H9 (cell line): ENCODE measurements at regions not wholly inside any gene's neighbourhood (a gene's known extent, or its start where the extent isn't known, plus 50 kb on each side); places are given as distances from the start of the nearest gene placed in this dataset.

Source experiments
- DNase-seq: peaks from one replicate; pipeline ENCODE4 v3.0.0-alpha.2; 2017
- H2AFZ ChIP-seq: one replicate; pipeline ENCODE4 v1.6.1; 2013; ENCODE audit warnings: mild to moderate bottlenecking, low read length, control low read depth, moderate library complexity
- H2AK5ac ChIP-seq: 2 replicates; pipeline ENCODE4 v1.6.1; 2013; ENCODE audit warnings: low read length, control low read depth, mixed read lengths; ENCODE audit not compliant: insufficient read length
- H2BK120ac ChIP-seq: one replicate; pipeline ENCODE4 v1.6.1; 2013; ENCODE audit warnings: low read depth, mild to moderate bottlenecking, low read length, control low read depth, inconsistent platforms; ENCODE audit not compliant: poor library complexity, severe bottlenecking
- H2BK12ac ChIP-seq: 2 replicates; pipeline ENCODE4 v1.6.1; 2013; ENCODE audit warnings: low read length, control low read depth, mixed read lengths, low read depth; ENCODE audit not compliant: insufficient read length
- H2BK15ac ChIP-seq: 2 replicates; pipeline ENCODE4 v1.6.1; 2013; ENCODE audit warnings: low read depth, low read length, control low read depth
- H2BK20ac ChIP-seq: one replicate; pipeline ENCODE4 v1.6.1; 2013; ENCODE audit warnings: low read depth, mild to moderate bottlenecking, low read length, control low read depth, inconsistent platforms; ENCODE audit not compliant: poor library complexity, severe bottlenecking
- H2BK5ac ChIP-seq: 2 replicates; pipeline ENCODE4 v1.6.1; 2013; ENCODE audit warnings: low read length, control low read depth, mixed read lengths; ENCODE audit not compliant: insufficient read length
- H3K14ac ChIP-seq: 2 replicates; pipeline ENCODE4 v1.6.1; 2013; ENCODE audit warnings: low read length, control low read depth; ENCODE audit not compliant: insufficient read depth
- H3K18ac ChIP-seq: 2 replicates; pipeline ENCODE4 v1.6.1; 2013; ENCODE audit warnings: low read depth, mild to moderate bottlenecking, mixed read lengths, low read length, control low read depth; ENCODE audit not compliant: insufficient read length
- H3K23ac ChIP-seq: 2 replicates; pipeline ENCODE4 v1.6.1; 2013; ENCODE audit warnings: low read length, control low read depth, mixed read lengths, low read depth; ENCODE audit not compliant: insufficient read length
- H3K23me2 ChIP-seq: 2 replicates; pipeline ENCODE4 v1.6.1; 2013; ENCODE audit warnings: low read depth, mild to moderate bottlenecking, mixed read lengths, low read length, control low read depth; ENCODE audit not compliant: insufficient read length, poor library complexity, severe bottlenecking
- H3K27ac ChIP-seq: 2 replicates; pipeline ENCODE4 v1.5.1; 2013; ENCODE audit warnings: low read length, control low read depth, mixed read lengths, low read depth; ENCODE audit not compliant: insufficient read length
- H3K27me3 ChIP-seq: 2 replicates; pipeline ENCODE4 v1.6.1; 2013; ENCODE audit warnings: low read length, control low read depth, inconsistent platforms; ENCODE audit not compliant: insufficient read depth
- H3K4ac ChIP-seq: 2 replicates; pipeline ENCODE4 v1.6.1; 2013; ENCODE audit warnings: low read depth, mild to moderate bottlenecking, control low read depth, inconsistent platforms, low read length, moderate library complexity
- H3K4me1 ChIP-seq: 2 replicates; pipeline ENCODE4 v1.6.1; 2013; ENCODE audit warnings: low read length, control low read depth, inconsistent platforms; ENCODE audit not compliant: insufficient read depth
- H3K4me2 ChIP-seq: 2 replicates; pipeline ENCODE4 v1.6.1; 2013; ENCODE audit warnings: low read length, control low read depth, mixed read lengths; ENCODE audit not compliant: insufficient read length, insufficient read depth
- H3K56ac ChIP-seq: 2 replicates; pipeline ENCODE4 v1.6.1; 2013; ENCODE audit warnings: low read depth, mild to moderate bottlenecking, mixed read lengths, low read length, control low read depth; ENCODE audit not compliant: insufficient read length
- H3K79me1 ChIP-seq: 2 replicates; pipeline ENCODE4 v1.6.1; 2013; ENCODE audit warnings: low read depth, mild to moderate bottlenecking, moderate library complexity, low read length, control low read depth, inconsistent platforms; ENCODE audit not compliant: insufficient read depth, poor library complexity, severe bottlenecking
- H3K79me2 ChIP-seq: 2 replicates; pipeline ENCODE4 v1.6.1; 2013; ENCODE audit warnings: low read length, control low read depth, inconsistent platforms; ENCODE audit not compliant: insufficient read depth
- H3K9ac ChIP-seq: 2 replicates; pipeline ENCODE4 v1.6.1; 2013; ENCODE audit warnings: low read length, control low read depth, mixed read lengths; ENCODE audit not compliant: insufficient read length; ENCODE audit errors: extremely low read depth
- H3K9me3 ChIP-seq: one replicate; pipeline ENCODE4 v1.6.1; 2013; ENCODE audit warnings: low read depth, low read length, inconsistent platforms; ENCODE audit not compliant: control insufficient read depth
- H3T11ph ChIP-seq: one replicate; pipeline ENCODE4 v1.6.1; 2013; ENCODE audit warnings: mild to moderate bottlenecking, low read length, control low read depth, inconsistent platforms
- H4K20me1 ChIP-seq: one replicate; pipeline ENCODE4 v1.6.1; 2013; ENCODE audit not compliant: control insufficient read depth, insufficient read length, insufficient read depth
- H4K5ac ChIP-seq: 2 replicates; pipeline ENCODE4 v1.6.1; 2013; ENCODE audit warnings: low read depth, mild to moderate bottlenecking, mixed read lengths, low read length, control low read depth; ENCODE audit not compliant: insufficient read length
- H4K8ac ChIP-seq: replicated peaks from 2 replicates; pipeline ENCODE4 v1.6.1; 2013; ENCODE audit warnings: low read length, control low read depth, mixed read lengths, low read depth; ENCODE audit not compliant: insufficient read length
- H4K91ac ChIP-seq: 2 replicates; pipeline ENCODE4 v1.6.1; 2013; ENCODE audit warnings: low read depth, mild to moderate bottlenecking, moderate library complexity, mixed read lengths, low read length, control low read depth; ENCODE audit not compliant: insufficient read length
- H3K27ac Mint-ChIP-seq, 3 experiments: 2 replicates in 2 of 3; 3 replicates in 1 of 3; pipeline ENCODE4 v1.8.0; 2020 to 2021; ENCODE audit warnings: mixed read lengths in 3 of 3, mild to moderate bottlenecking in 1 of 3, moderate library complexity in 1 of 3
- H3K27me3 Mint-ChIP-seq: 2 replicates; pipeline ENCODE4 v1.8.0; 2021; ENCODE audit warnings: low read depth, mild to moderate bottlenecking, moderate library complexity, mixed read lengths
- H3K36me3 Mint-ChIP-seq, 3 experiments: 2 replicates in 2 of 3; 3 replicates in 1 of 3; pipeline ENCODE4 v1.8.0; 2020 to 2021; ENCODE audit warnings: low read depth in 3 of 3, mixed read lengths in 3 of 3; ENCODE audit not compliant: insufficient read depth in 1 of 3
- H3K4me1 Mint-ChIP-seq, 2 experiments: 2 replicates each; pipeline ENCODE4 v1.8.0; 2020; ENCODE audit warnings: mixed read lengths in 2 of 2
- H3K4me3 Mint-ChIP-seq, 2 experiments: 2 replicates in 1 of 2; 3 replicates in 1 of 2; pipeline ENCODE4 v1.8.0; 2020 to 2021; ENCODE audit warnings: mild to moderate bottlenecking in 2 of 2, mixed read lengths in 2 of 2, moderate library complexity in 1 of 2
- H3K9me3 Mint-ChIP-seq, 2 experiments: 2 replicates in 1 of 2; 3 replicates in 1 of 2; pipeline ENCODE4 v1.8.0; 2020; ENCODE audit warnings: mild to moderate bottlenecking in 2 of 2, mixed read lengths in 2 of 2, moderate library complexity in 1 of 2
- WGBS: extraction: QIAGEN DNeasy Blood & Tissue Kit; methylation state at CpG from one replicate; pipeline ENCODE4 v1.1.7; 2013; ENCODE audit warnings: missing lambda C conversion rate, low lambda C conversion rate, mixed read lengths; ENCODE audit not compliant: insufficient read length; ENCODE audit errors: extremely low coverage; 5-methylcytosine and 5-hydroxymethylcytosine counted together
- TF ChIP-seq, protein P1 (sequence below): fragments of 200-600 bp; sonication (generic); conservative IDR thresholded peaks from 3 replicates; pipeline ENCODE4 v1.8.0; 2021; ENCODE audit warnings: antibody characterized with exemption, mild to moderate bottlenecking

- Histone ChIP-seq H3K27ac (no peak overlapping the region), H4K20me1 (no peaks in the 10 kb centered on the region), H4K91ac (no peak overlapping the region), H3K4me2 (no peak overlapping the region), H3K9me3 (no peaks in the 10 kb centered on the region), H2BK15ac (no peak overlapping the region), H3K56ac (no peak overlapping the region), H2BK20ac (no peak overlapping the region), H2AFZ (no peak overlapping the region), H3T11ph (no peak overlapping the region), H3K79me2 (no peaks in the 10 kb centered on the region), H2BK12ac (no peak overlapping the region), H4K8ac (no peak overlapping the region), H3K79me1 (no peaks in the 10 kb centered on the region), H2BK5ac (no peak overlapping the region), H3K14ac (no peak overlapping the region), H4K5ac (no peak overlapping the region), H3K4me1 (peaks cover 4% of the 10 kb centered on the region; the same call in 1 of the 2 replicates), H3K4ac (no peak overlapping the region), H2AK5ac (no peak overlapping the region), H3K18ac (no peak overlapping the region), H3K23ac (no peak overlapping the region), H3K23me2 (no peaks in the 10 kb centered on the region), H3K9ac (no peak overlapping the region), H2BK120ac (no peak overlapping the region), H3K27me3 (no peaks in the 10 kb centered on the region)
- Mint-ChIP-seq H3K4me1 (peaks cover 13 to 18% of the 10 kb centered on the region in 2 experiments), H3K9me3 (peaks cover 6 to 17% of the 10 kb centered on the region in 2 experiments), H3K27me3 (no peaks in the 10 kb centered on the region), H3K27ac (no peak overlapping the region), H3K4me3 (no peak overlapping the region), H3K36me3 (peaks cover 0 to 2% (median 0%) of the 10 kb centered on the region in 3 experiments; a peak in 3 of 7 replicates)
- no peak for DNase-seq
- no CpG with 5 or more reads among the region's 22 CpGs for WGBS
- TF ChIP-seq, protein P1, sequence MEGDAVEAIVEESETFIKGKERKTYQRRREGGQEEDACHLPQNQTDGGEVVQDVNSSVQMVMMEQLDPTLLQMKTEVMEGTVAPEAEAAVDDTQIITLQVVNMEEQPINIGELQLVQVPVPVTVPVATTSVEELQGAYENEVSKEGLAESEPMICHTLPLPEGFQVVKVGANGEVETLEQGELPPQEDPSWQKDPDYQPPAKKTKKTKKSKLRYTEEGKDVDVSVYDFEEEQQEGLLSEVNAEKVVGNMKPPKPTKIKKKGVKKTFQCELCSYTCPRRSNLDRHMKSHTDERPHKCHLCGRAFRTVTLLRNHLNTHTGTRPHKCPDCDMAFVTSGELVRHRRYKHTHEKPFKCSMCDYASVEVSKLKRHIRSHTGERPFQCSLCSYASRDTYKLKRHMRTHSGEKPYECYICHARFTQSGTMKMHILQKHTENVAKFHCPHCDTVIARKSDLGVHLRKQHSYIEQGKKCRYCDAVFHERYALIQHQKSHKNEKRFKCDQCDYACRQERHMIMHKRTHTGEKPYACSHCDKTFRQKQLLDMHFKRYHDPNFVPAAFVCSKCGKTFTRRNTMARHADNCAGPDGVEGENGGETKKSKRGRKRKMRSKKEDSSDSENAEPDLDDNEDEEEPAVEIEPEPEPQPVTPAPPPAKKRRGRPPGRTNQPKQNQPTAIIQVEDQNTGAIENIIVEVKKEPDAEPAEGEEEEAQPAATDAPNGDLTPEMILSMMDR: no peak
Observed at GRCh38 chr10:31586723-31587638, 268.0 kb downstream of the ZEB1 start.
